Fibroblast of the aortic adventitia (primary cell): ENCODE measurements at regions not wholly inside any gene's neighbourhood (a gene's known extent, or its start where the extent isn't known, plus 50 kb on each side); places are given as distances from the start of the nearest gene placed in this dataset.
"Not testable (repeated sequence)": the region's sequence is repeated elsewhere in the genome, so short reads cannot be mapped to it uniquely, and the experiment has no call there.

ENCODE experiments used
- DNase-seq: peaks from one replicate; pipeline ENCODE4 v3.0.0-alpha.2; 2010; ENCODE audit warnings: low read depth
- H3K4me3 ChIP-seq: 2 replicates; pipeline ENCODE4 v1.5.1; 2011; ENCODE audit warnings: low read depth, mild to moderate bottlenecking, control low read depth, low read length, moderate library complexity
- CTCF ChIP-seq: IDR thresholded peaks from 2 replicates; pipeline ENCODE4 v1.5.1; 2011; ENCODE audit warnings: mild to moderate bottlenecking, low read length, control low read depth, inconsistent platforms; ENCODE audit not compliant: insufficient read depth

- not testable (repeated sequence) for H3K4me3 ChIP-seq, DNase-seq
Observed at GRCh38 chr15:21357056-21357455, 83.2 kb downstream of the POTEB3 start.

DNA sequence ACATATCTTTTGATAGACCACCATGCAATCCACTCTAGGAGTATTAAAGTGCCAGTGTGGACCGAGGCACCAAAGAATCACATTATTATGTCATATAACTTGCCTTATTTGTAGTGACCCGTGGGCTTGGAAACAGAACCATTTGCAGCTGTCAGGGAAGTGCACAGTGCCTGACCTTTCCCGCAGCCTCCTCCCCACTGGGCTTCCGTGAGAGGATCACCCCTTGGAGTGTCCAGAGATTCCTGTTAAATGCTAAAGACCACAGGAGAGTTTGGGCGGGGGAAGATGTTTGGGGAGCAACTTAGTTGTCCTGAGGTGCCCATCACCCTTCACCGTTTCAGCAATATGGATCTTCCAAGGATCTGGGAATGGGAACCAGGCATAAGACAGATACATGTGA lies 84.4 kb downstream of the POTEB3 start:
- DNase-seq, H3K4me3 ChIP-seq: not testable (repeated sequence)

GRCh38 chr15:21354597-21354996 lies 85.7 kb downstream of the POTEB3 start:
- H3K4me3 ChIP-seq, DNase-seq: not testable (repeated sequence)

DNA sequence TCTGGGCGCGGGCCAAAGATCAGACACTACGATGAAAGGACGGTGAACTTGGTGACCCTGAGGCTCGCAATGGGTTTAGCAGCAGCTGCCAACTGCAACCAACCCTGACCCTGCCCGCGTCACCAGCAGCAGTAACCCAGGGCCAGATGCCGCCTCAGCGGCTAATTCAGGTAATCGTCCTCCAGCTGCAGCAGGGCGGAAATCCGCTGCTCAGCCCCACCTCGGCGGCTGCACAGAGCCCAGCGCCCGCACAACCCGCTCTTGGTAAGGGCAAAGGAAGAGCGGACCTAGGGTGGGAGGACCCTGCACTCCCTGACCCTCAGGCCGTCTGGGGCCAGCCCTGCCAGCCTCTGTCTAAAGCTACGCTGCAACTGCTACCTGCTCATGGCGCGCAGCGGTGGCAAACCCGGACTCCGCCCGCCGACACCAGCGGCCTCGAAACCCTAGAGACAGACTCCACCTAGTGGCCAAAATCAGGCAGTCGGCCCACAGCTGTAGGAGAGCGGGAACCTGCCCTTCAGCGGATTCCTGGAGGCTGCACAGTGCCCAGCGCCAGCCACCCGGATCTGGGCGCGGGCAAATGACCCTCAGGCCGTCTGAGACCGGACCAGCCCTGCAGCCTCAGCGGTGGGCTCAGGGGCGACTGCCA lies 87.5 kb downstream of the POTEB3 start:
- H3K4me3 ChIP-seq, DNase-seq: not testable (repeated sequence)

DNA sequence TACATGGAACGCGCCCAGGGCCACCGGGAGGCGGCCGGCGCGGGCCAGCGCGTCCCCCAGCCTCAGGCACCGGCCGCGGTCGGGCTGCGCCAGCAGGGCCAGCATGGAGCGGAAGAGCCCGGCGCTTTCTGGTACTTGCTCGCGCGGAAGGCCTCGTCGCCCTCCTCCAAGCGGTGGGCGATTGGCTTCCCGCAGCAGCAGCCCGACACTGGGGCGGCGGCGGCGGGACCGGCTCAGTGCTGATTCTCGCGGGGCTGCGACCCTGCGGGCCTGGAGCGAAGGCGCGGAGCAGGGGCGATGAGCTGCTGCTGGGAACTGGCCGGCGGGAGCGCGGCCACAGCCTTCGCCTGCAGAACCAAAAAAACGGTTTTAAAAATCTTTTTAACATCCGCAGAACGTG lies 95.3 kb downstream of the POTEB3 start:
- not testable (repeated sequence) for DNase-seq, H3K4me3 ChIP-seq

DNA sequence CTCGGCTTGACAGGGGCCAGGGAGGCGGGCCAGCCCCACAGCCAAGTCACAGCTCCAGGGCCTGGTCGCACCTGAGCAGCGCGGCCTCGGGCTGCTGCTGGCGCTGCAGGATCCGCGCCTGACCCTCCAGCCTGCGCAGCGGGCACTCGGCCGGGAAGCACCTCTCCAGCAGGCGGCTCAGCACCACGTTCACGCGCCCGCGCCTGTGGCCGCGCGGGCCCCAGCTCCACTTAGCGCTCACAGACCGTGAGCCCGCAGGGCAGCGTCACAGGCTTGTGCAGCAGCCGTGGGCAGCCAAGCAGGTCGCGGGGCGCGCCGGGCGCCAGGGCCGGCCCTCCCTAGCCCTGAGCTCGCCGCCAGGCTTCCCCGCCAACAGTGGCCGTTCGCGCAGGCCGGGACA lies 95.8 kb downstream of the POTEB3 start:
- not testable (repeated sequence) for H3K4me3 ChIP-seq, DNase-seq

GRCh38 chr15:21337028-21337427 lies 103.3 kb downstream of the POTEB3 start:
- H3K4me3 ChIP-seq, DNase-seq: not testable (repeated sequence)

- not testable (repeated sequence) for H3K4me3 ChIP-seq, DNase-seq
Observed at GRCh38 chr15:21324720-21325460, 115.4 kb downstream of the POTEB3 start.

GRCh38 chr15:21284353-21284752 lies 155.9 kb downstream of the POTEB3 start:
- not testable (repeated sequence) for DNase-seq, H3K4me3 ChIP-seq

DNA sequence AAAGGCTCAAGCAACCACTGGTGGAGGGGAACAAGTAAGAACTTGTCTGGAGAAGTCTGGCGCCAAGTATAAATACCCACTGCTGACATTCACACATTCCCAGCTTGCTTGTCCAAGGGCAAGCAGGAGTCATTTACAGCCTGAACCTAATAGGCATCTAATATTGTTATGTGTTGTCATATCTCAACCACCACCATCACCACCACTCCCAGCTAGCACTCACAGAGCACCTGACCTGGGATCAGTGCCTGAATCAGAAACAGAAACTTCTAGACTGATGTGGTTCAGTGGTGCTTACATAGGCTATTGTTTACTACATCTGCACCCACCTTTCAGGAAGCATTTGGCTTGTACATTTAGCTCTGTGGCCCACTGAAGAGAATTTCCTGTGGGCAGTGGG lies 157.1 kb downstream of the POTEB3 start:
- not testable (repeated sequence) for H3K4me3 ChIP-seq, DNase-seq

GRCh38 chr15:21280272-21280671 lies 160.0 kb downstream of the POTEB3 start:
- not testable (repeated sequence) for H3K4me3 ChIP-seq, DNase-seq

DNA sequence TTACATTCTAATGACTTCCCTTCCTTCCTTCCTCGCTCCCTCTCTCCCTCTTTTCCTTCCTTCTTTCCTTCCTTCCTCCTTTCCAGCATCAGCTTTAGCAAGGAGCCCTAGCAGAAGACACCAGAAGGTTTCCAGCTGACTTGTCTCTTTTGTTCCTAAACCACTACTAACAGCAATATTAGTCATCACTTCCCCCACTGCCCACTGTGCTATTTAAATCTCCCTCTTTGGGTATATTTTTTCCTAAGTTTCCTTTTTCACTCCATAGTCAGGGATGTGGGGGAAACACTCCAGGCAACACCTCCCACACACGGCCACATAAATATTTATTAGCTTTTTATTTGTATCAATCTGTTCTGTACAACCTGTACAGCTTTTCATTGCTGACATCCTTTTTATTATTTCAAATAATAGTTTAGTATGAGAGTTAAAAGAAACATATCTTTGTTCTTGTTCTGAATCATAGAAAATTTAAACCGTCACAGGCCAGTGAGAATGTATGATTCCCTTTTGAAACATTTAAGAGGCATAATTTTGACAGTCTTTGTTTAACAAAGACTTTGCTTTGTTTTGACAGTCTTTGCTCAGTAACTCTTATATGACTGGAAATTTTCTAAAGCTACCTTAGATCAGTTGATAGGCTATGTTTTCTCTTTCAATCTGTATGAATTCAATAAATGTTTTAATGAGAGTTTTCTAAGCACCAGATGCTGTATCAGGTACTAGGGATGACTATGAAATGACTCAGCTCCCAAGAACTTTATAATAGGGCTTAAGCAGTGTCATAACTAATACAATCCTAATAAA lies 167.9 kb downstream of the POTEB3 start:
- DNase-seq: peak; percentile 20
- not testable (repeated sequence) for H3K4me3 ChIP-seq

DNA sequence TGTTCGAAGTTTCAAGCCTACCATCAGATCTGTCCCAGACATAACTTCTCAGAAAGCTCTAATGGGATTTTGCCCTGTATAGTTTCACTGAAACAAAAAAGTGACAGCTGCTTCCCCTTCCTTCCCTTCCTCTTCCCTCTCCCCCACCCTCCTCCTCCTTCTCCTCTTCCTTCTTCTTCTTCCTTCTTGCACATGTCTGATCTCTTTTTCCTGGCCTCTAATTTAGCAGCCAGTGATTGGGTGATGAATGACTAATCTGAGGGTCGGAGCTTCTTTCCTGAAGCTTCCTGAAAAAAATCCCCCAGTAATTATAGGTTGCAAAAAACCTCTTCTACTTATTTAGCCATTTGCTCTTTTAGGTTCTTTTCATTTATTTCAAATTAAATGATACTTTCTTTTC lies 168.7 kb downstream of the POTEB3 start:
- H3K4me3 ChIP-seq: no peak overlapping the region
- no peak for TF ChIP-seq CTCF
- no peak for DNase-seq
